Activated naive CD8-positive, alpha-beta T cell treated with anti-CD3 and anti-CD28 coated beads, Interleukin-2, amount 50 U/mL, for 24 hours (primary cell): ENCODE measurements at regions not wholly inside any gene's neighbourhood (a gene's known extent, or its start where the extent isn't known, plus 50 kb on each side); places are given as distances from the start of the nearest gene placed in this dataset.

Source experiments
- ATAC-seq: fragments of 150-1000 bp; cut with Tn5 transposase; one replicate; pipeline ENCODE4 v1.10.0; 2021
- DNase-seq: peaks from one replicate; pipeline ENCODE4 v3.0.0; 2021
- H3K27ac Mint-ChIP-seq: one replicate; pipeline ENCODE4 v1.8.0; 2021; ENCODE audit warnings: mild to moderate bottlenecking, mixed read lengths
- H3K27me3 Mint-ChIP-seq: one replicate; pipeline ENCODE4 v1.8.0; 2021; ENCODE audit warnings: mixed read lengths
- H3K36me3 Mint-ChIP-seq: one replicate; pipeline ENCODE4 v1.8.0; 2021; ENCODE audit warnings: low read depth, mixed read lengths
- H3K4me1 Mint-ChIP-seq: one replicate; pipeline ENCODE4 v1.8.0; 2021; ENCODE audit warnings: mixed read lengths
- H3K4me3 Mint-ChIP-seq: one replicate; pipeline ENCODE4 v1.8.0; 2021; ENCODE audit warnings: mild to moderate bottlenecking, moderate library complexity, mixed read lengths
- H3K9me3 Mint-ChIP-seq: one replicate; pipeline ENCODE4 v1.8.0; 2021; ENCODE audit warnings: mixed read lengths

DNA sequence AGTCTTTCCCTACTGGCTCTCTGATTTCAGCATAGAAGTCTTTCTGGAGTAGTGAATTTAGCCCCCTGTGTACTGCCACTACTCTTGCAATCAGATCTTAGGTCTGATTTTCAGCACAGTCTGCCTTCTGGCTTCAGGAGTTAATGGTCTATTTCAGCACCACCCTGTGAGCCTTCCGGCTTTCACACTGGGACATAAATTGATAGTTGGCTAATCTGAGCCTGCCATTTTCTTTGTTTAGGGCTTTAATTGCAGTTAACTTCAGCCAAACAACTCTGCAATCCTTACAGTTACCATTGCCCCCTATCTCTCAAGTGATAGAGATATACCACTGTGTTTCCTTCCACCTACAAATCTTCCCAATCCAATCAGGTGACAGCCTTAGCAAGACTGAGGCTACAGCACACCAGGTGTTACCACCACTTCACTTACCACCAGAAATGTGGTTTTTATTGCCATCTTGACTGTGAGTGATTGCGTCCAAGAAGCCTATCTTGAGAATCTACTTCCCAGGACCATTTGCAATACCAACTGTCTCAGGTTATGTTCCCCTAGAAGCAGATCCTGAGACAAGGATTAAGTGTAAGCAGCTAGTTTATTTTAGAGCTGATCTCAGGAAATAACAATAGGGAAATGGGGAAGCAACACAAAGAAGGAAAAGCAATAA, 51.9 kb upstream of the NEK6 start:
- no peaks in the 10 kb centered on the region for H3K27me3 Mint-ChIP-seq
- H3K9me3 Mint-ChIP-seq: no peaks in the 10 kb centered on the region
- H3K36me3 Mint-ChIP-seq: no peaks in the 10 kb centered on the region
- no peak for DNase-seq
- peaks cover 92% of the 10 kb centered on the region for H3K4me1 Mint-ChIP-seq
- no peak for ATAC-seq
- no peak overlapping the region for H3K4me3 Mint-ChIP-seq
- no peak overlapping the region for H3K27ac Mint-ChIP-seq

DNA sequence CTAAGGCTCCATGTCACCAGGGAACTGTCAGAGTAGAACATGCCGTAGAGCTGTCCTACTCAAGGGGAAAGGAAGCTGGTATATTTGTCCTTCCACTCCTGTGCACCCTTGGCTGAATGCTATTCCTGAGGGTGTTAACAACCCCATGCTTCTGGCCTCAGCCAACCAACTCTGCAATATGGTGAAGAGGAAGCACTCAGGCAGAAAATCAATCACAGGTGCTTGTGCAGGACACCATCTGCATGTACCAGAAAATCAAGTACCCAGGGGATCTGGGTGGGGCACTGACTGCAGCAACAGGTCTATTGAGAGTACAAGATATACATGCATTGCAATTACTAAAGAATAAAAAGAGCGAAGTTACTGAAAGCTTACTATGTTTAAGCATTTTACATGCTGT, 51.4 kb upstream of the NEK6 start:
- no peak for DNase-seq
- H3K27me3 Mint-ChIP-seq: no peaks in the 10 kb centered on the region

More for the DNA sequence above, 51.4 kb upstream of the NEK6 start:
- Mint-ChIP-seq H3K9me3 (no peaks in the 10 kb centered on the region), H3K36me3 (no peaks in the 10 kb centered on the region), H3K4me3 (no peak overlapping the region), H3K4me1 (peaks cover 92% of the 10 kb centered on the region), H3K27ac (no peak overlapping the region)
- ATAC-seq: no peak
